ENCODE measurements at regions not wholly inside any gene's neighbourhood (a gene's known extent, or its start where the extent isn't known, plus 50 kb on each side); places are given as distances from the start of the nearest gene placed in this dataset.

DNA sequence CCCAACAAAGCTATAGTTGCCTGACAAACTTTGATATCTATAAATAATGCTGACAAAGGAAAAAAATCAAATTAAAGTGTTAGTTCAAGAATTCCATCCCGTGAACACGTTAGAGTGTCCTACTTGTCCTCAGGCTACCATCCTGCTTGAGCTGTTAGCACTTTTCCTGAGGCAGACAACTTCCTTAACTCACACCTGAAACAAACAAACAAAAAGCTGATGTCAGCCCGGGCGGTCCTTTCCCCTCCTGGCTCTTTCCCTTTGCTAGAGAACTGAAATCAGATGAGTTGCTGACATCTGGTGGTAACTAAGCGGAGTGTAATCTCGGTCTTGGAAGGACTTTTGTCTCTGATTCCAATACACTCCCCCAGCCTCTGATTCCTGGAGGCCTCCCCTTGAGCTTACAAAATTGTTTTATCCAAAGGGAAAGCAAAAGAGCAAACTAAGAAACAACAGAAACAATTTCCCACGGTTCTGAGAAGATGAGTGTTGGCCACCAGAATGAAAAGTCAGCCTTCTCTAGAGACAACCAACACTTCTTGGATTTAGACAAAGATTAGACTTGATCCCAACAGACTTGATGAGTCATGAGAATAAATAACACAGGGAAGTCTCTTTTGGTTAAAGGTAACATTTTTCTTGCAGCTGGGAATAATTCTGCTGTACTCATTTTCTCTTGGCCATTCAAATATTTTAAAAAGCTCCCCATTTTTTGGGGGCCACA, 135.4 kb downstream of the PROX1 start:
- TF ChIP-seq TCF12 (IDR thresholded peaks at IDR 0.05; ENCODE audit: low read depth): no peak
- no peak for TF ChIP-seq YY1 (IDR thresholded peaks at IDR 0.05; ENCODE audit: low read depth)
- TF ChIP-seq CEBPB (IDR thresholded peaks at IDR 0.05): no peak
- no peak for TF ChIP-seq TEAD4 (IDR thresholded peaks at IDR 0.05)
- no peak for TF ChIP-seq CREB1 (IDR thresholded peaks at IDR 0.05; ENCODE audit: low read depth)
- TF ChIP-seq, protein P1, sequence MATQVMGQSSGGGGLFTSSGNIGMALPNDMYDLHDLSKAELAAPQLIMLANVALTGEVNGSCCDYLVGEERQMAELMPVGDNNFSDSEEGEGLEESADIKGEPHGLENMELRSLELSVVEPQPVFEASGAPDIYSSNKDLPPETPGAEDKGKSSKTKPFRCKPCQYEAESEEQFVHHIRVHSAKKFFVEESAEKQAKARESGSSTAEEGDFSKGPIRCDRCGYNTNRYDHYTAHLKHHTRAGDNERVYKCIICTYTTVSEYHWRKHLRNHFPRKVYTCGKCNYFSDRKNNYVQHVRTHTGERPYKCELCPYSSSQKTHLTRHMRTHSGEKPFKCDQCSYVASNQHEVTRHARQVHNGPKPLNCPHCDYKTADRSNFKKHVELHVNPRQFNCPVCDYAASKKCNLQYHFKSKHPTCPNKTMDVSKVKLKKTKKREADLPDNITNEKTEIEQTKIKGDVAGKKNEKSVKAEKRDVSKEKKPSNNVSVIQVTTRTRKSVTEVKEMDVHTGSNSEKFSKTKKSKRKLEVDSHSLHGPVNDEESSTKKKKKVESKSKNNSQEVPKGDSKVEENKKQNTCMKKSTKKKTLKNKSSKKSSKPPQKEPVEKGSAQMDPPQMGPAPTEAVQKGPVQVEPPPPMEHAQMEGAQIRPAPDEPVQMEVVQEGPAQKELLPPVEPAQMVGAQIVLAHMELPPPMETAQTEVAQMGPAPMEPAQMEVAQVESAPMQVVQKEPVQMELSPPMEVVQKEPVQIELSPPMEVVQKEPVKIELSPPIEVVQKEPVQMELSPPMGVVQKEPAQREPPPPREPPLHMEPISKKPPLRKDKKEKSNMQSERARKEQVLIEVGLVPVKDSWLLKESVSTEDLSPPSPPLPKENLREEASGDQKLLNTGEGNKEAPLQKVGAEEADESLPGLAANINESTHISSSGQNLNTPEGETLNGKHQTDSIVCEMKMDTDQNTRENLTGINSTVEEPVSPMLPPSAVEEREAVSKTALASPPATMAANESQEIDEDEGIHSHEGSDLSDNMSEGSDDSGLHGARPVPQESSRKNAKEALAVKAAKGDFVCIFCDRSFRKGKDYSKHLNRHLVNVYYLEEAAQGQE (IDR thresholded peaks at IDR 0.05; ENCODE audit: low read depth): no peak
- TF ChIP-seq, protein P2, sequence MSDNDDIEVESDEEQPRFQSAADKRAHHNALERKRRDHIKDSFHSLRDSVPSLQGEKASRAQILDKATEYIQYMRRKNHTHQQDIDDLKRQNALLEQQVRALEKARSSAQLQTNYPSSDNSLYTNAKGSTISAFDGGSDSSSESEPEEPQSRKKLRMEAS (IDR thresholded peaks at IDR 0.05): no peak
- TF ChIP-seq, protein P3, sequence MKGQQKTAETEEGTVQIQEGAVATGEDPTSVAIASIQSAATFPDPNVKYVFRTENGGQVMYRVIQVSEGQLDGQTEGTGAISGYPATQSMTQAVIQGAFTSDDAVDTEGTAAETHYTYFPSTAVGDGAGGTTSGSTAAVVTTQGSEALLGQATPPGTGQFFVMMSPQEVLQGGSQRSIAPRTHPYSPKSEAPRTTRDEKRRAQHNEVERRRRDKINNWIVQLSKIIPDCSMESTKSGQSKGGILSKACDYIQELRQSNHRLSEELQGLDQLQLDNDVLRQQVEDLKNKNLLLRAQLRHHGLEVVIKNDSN (IDR thresholded peaks at IDR 0.05): no peak
- TF ChIP-seq EP300 (IDR thresholded peaks at IDR 0.05; ENCODE audit: borderline replicate concordance): no peak
- no peak for TF ChIP-seq EGR1 (IDR thresholded peaks at IDR 0.05)
- no peak for TF ChIP-seq TAF1 (IDR thresholded peaks at IDR 0.05; ENCODE audit: low read depth)
- TF ChIP-seq NFIC (IDR thresholded peaks at IDR 0.05): no peak
- TF ChIP-seq FOXM1 (IDR thresholded peaks at IDR 0.05; ENCODE audit: borderline replicate concordance, low read depth): no peak
